Stimulated activated CD8-positive, alpha-beta memory T cell treated with anti-CD3 and anti-CD28 coated beads, Interleukin-4, amount 100 ng/mL, for 48 hours (primary cell): ENCODE measurements at regions not wholly inside any gene's neighbourhood (a gene's known extent, or its start where the extent isn't known, plus 50 kb on each side); places are given as distances from the start of the nearest gene placed in this dataset.
"Not testable (repeated sequence)": the region's sequence is repeated elsewhere in the genome, so short reads cannot be mapped to it uniquely, and the experiment has no call there.

ENCODE experiments used
- DNase-seq: peaks from one replicate; pipeline ENCODE4 v3.0.0-alpha.2; 2020

GRCh38 chr2:117257362-117257761 lies 557.1 kb upstream of the DDX18 start:
- DNase-seq = no peak

GRCh38 chr2:117269574-117269973 lies 544.9 kb upstream of the DDX18 start:
- DNase-seq = no peak

GRCh38 chr2:117271631-117272030 lies 542.9 kb upstream of the DDX18 start:
- no peak for DNase-seq

- no peak for DNase-seq
Measured at GRCh38 chr2:117273009-117273671, 541.4 kb upstream of the DDX18 start.

GRCh38 chr2:117293012-117293411 lies 521.5 kb upstream of the DDX18 start:
- no peak for DNase-seq

GRCh38 chr2:117299451-117299850 lies 515.0 kb upstream of the DDX18 start:
- no peak for DNase-seq

- DNase-seq = no peak
Measured at GRCh38 chr2:117308861-117309770, 505.4 kb upstream of the DDX18 start.

GRCh38 chr2:117321816-117322215 lies 492.7 kb upstream of the DDX18 start:
- DNase-seq = no peak

GRCh38 chr2:117323331-117323730 lies 491.2 kb upstream of the DDX18 start:
- no peak for DNase-seq

- DNase-seq = no peak
Measured at GRCh38 chr2:117330641-117331040, 483.9 kb upstream of the DDX18 start.

- no peak for DNase-seq
Measured at GRCh38 chr2:117335967-117336366, 478.5 kb upstream of the DDX18 start.

GRCh38 chr2:117336496-117336895 lies 478.0 kb upstream of the DDX18 start:
- DNase-seq = no peak

GRCh38 chr2:117337981-117338380 lies 476.5 kb upstream of the DDX18 start:
- DNase-seq = not testable (repeated sequence)

- DNase-seq = no peak
Measured at GRCh38 chr2:117339980-117340379, 474.5 kb upstream of the DDX18 start.

- no peak for DNase-seq
Measured at GRCh38 chr2:117341690-117342089, 472.8 kb upstream of the DDX18 start.

- DNase-seq = no peak
Measured at GRCh38 chr2:117342415-117342814, 472.1 kb upstream of the DDX18 start.

- no peak for DNase-seq
Measured at GRCh38 chr2:117349687-117350086, 464.8 kb upstream of the DDX18 start.

- DNase-seq = no peak
Measured at GRCh38 chr2:117351396-117351795, 463.1 kb upstream of the DDX18 start.

- no peak for DNase-seq
Measured at GRCh38 chr2:117359266-117359914, 455.1 kb upstream of the DDX18 start.

- no peak for DNase-seq
Measured at GRCh38 chr2:117360586-117360985, 453.9 kb upstream of the DDX18 start.

GRCh38 chr2:117378653-117379052 lies 435.8 kb upstream of the DDX18 start:
- no peak for DNase-seq

- DNase-seq = no peak
Measured at GRCh38 chr2:117379928-117380327, 434.6 kb upstream of the DDX18 start.

GRCh38 chr2:117383997-117384396 lies 430.5 kb upstream of the DDX18 start:
- DNase-seq = not testable (repeated sequence)

- DNase-seq = no peak
Measured at GRCh38 chr2:117396161-117396560, 418.3 kb upstream of the DDX18 start.
